BJ (cell line): ENCODE measurements at regions not wholly inside any gene's neighbourhood (a gene's known extent, or its start where the extent isn't known, plus 50 kb on each side); places are given as distances from the start of the nearest gene placed in this dataset.

Source experiments
- CTCF ChIA-PET: fragments of 350-600 bp; formaldehyde crosslinking; extraction: SDS; loops from one replicate; lab custom pipeline; 2021; ENCODE audit warnings: antibody characterized with exemption, inconsistent platforms; lab: Yijun Ruan, JAX
- POLR2A ChIA-PET: fragments of 300-600 bp; sonication (Branson Sonifier 250); formaldehyde crosslinking; extraction: SDS; loops from one replicate; lab custom pipeline; 2021; ENCODE audit warnings: antibody characterized with exemption; lab: Charles Lee
- DNase-seq: peaks from one replicate; pipeline ENCODE4 v3.0.0-alpha.2; 2011; ENCODE audit warnings: low read depth
- H3K27me3 ChIP-seq: 2 replicates; pipeline ENCODE4 v1.6.0; 2011; ENCODE audit warnings: low read length; ENCODE audit not compliant: control insufficient read depth, insufficient read depth
- H3K36me3 ChIP-seq: 2 replicates; pipeline ENCODE4 v1.5.1; 2011; ENCODE audit warnings: low read length; ENCODE audit not compliant: control insufficient read depth, insufficient read depth
- H3K4me3 ChIP-seq: 2 replicates; pipeline ENCODE4 v1.5.1; 2011; ENCODE audit warnings: low read depth, mild to moderate bottlenecking, control low read depth, low read length
- CTCF ChIP-seq: IDR thresholded peaks from 2 replicates; pipeline ENCODE4 v1.5.1; 2011; ENCODE audit warnings: low read depth, mild to moderate bottlenecking, control low read depth, inconsistent platforms, low read length, moderate library complexity; ENCODE audit not compliant: insufficient read depth

- H3K36me3 ChIP-seq: no peaks in the 10 kb centered on the region
- TF ChIP-seq CTCF: no peak
- ChIA-PET POLR2A (no interaction called here), CTCF (no interaction called here)
- no peaks in the 10 kb centered on the region for H3K27me3 ChIP-seq
- no peak overlapping the region for H3K4me3 ChIP-seq
- DNase-seq: no peak
Observed at GRCh38 chr4:95980877-95981360, 141.0 kb downstream of the PDHA2 start.

GRCh38 chr4:95981591-95981990 lies 141.7 kb downstream of the PDHA2 start:
- Histone ChIP-seq H3K36me3 (no peaks in the 10 kb centered on the region), H3K4me3 (no peak overlapping the region), H3K27me3 (no peaks in the 10 kb centered on the region)
- no peak for TF ChIP-seq CTCF
- POLR2A ChIA-PET: no interaction called here
- CTCF ChIA-PET: no interaction called here
- DNase-seq: no peak

GRCh38 chr4:95982516-95982915 lies 142.6 kb downstream of the PDHA2 start:
- DNase-seq: no peak
- ChIA-PET CTCF (no interaction called here), POLR2A (no interaction called here)
- H3K27me3 ChIP-seq: no peaks in the 10 kb centered on the region
- TF ChIP-seq CTCF: no peak
- no peaks in the 10 kb centered on the region for H3K36me3 ChIP-seq
- H3K4me3 ChIP-seq: no peak overlapping the region

GRCh38 chr4:95984081-95984480 lies 144.2 kb downstream of the PDHA2 start:
- TF ChIP-seq CTCF: no peak
- no peaks in the 10 kb centered on the region for H3K27me3 ChIP-seq
- ChIA-PET CTCF (no interaction called here), POLR2A (no interaction called here)
- H3K36me3 ChIP-seq: no peaks in the 10 kb centered on the region
- H3K4me3 ChIP-seq: no peak overlapping the region
- DNase-seq: no peak

GRCh38 chr4:95985051-95985450 lies 145.2 kb downstream of the PDHA2 start:
- no peak for DNase-seq
- Histone ChIP-seq H3K36me3 (no peaks in the 10 kb centered on the region), H3K4me3 (no peak overlapping the region), H3K27me3 (no peaks in the 10 kb centered on the region)
- ChIA-PET CTCF (interaction anchor here (0.7 kb wide), 1 partner anchor 13 kb away, joined by 3 read pairs; no protein-coding TSS in a partner anchor), POLR2A (no interaction called here)
- TF ChIP-seq CTCF: no peak
